ENCODE measurements at regions not wholly inside any gene's neighbourhood (a gene's known extent, or its start where the extent isn't known, plus 50 kb on each side); places are given as distances from the start of the nearest gene placed in this dataset.

DNA sequence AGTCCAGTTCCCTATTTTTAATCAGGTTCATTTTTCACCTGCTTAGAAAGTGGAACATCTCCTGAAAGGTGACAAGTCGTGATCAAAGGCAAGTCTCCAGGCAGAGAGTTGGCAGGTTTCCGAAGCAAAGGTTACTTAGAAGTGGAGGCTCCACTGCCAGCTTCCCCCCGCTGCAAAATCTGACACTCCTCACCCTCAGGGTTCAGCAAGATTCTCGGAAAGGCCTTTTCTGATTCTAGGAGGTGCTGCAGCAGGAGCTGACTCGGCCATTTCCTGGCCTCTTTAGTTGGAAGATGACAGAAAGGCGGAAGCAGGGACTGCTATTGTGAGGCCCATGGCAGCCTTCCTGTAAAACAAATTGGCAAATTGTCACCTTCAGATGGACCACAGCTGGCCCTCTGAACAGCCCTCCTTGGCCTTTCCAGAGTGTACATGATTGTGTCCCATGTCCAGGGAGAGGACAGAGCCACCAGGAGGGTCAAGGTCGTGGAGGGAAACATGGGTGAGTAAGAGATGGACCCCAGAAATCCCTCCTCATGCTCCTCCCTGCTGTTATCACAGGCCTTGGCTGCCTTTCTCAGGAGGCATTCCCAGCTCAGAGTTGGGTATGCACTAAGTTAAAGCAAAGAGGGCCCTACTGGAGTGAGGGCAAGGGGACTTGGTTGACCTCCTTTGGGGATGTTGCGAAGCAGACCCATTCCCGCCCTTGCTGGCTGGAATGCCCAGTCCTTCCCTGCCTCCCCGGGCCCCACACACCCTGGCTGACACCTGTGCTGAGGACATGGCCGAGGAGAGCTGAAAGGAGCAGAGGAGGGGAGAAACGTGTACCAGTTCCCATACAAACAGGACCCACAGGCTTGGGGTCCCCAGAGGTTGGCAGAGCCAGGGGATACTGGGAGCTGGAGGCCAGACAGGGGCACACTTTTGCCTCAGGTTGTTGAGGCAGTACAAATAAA is 115.5 kb upstream of the IRF2BP2 start:
- H3K4me1 ChIP-seq (ENCODE audit: insufficient read depth, low read length): peaks cover 55% of the 10 kb centered on the region
- H3K9ac ChIP-seq (ENCODE audit: low read depth, low read length): peak overlapping the region; percentile 28; the same call in 1 of the 2 replicates
- H3K9me3 ChIP-seq (ENCODE audit: control insufficient read depth, insufficient read depth, low read length): no peaks in the 10 kb centered on the region
- H3K36me3 ChIP-seq (ENCODE audit: insufficient read depth, low read length): no peaks in the 10 kb centered on the region

GRCh38 chr1:234724516-234725176 is 114.7 kb upstream of the IRF2BP2 start:
- H3K36me3 ChIP-seq (ENCODE audit: insufficient read depth, low read length): no peaks in the 10 kb centered on the region
- H3K4me1 ChIP-seq (ENCODE audit: insufficient read depth, low read length): peaks cover 55% of the 10 kb centered on the region
- no peaks in the 10 kb centered on the region for H3K9me3 ChIP-seq (ENCODE audit: control insufficient read depth, insufficient read depth, low read length)
- H3K9ac ChIP-seq (ENCODE audit: low read depth, low read length): peak overlapping the region; percentile 28

DNA sequence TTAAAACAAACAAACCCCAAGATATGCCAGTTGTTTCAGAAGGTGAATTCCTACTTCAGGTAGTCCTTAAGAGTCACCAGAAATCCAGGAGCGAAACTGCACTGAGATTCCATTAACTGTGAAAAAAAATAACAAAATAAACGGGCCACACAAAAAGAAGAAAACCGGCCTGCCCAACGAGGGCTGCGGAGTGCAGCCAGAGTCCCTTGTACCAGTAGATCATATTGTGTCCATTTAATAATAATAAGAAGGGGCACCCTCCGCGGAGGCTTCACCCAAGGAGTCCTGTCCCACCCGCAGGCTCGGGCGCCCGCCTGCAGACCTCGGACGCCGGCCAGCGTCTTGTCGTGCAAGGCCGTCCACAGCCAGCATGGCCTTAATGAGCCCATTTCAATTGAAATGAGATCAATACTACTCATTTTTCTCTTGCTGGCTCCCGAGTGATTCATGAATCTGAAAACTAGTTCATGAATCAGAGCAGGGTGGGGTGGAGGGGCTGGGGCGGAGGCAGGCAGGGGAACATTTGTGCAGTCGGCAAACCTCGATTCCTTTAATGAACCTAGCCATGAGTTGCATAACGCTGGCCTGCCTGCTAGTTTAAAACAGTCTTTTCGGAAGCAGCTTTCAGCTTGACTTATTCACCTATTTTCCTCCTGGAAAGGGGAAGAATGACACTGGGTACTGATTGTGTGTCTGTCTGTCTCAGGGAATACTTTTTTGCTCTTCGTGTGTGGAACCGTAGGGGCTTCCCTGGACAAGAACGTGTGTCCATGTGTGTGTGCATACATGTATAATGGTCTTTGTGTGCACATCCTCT is 113.1 kb upstream of the IRF2BP2 start:
- Histone ChIP-seq H3K36me3 (ENCODE audit: insufficient read depth, low read length) (no peaks in the 10 kb centered on the region), H3K9ac (ENCODE audit: low read depth, low read length) (peak overlapping the region; percentile 17; the same call in 1 of the 2 replicates), H3K9me3 (ENCODE audit: control insufficient read depth, insufficient read depth, low read length) (no peaks in the 10 kb centered on the region), H3K4me1 (ENCODE audit: insufficient read depth, low read length) (peaks cover 62% of the 10 kb centered on the region)

DNA sequence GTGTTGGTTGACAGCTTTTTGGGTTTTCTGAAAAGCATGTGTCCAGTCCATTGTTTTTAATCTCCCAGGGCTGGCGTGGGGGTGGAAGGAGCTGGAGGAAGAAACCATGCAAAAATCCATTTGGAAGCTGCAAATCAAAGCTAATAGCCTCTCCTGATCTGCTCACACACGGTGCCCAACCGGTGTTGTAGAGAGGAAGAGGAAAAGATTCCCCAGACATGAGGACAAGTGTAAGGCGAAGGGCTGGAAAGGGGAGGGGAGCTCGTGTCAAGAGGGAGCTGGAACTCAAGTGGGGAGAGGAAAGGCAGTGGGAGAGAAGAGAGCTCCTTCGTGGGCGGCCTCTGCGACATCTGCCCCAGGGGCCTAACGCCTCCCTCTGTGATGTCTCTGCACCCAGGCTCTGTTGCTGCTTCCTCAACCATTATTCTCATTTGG is 112.3 kb upstream of the IRF2BP2 start:
- Histone ChIP-seq H3K9ac (ENCODE audit: low read depth, low read length) (no peak overlapping the region), H3K36me3 (ENCODE audit: insufficient read depth, low read length) (no peaks in the 10 kb centered on the region), H3K4me1 (ENCODE audit: insufficient read depth, low read length) (peaks cover 57% of the 10 kb centered on the region), H3K9me3 (ENCODE audit: control insufficient read depth, insufficient read depth, low read length) (no peaks in the 10 kb centered on the region)

GRCh38 chr1:234721476-234722269 is 111.7 kb upstream of the IRF2BP2 start:
- no peak overlapping the region for H3K9ac ChIP-seq (ENCODE audit: low read depth, low read length)
- no peaks in the 10 kb centered on the region for H3K36me3 ChIP-seq (ENCODE audit: insufficient read depth, low read length)
- H3K4me1 ChIP-seq (ENCODE audit: insufficient read depth, low read length): peaks cover 51% of the 10 kb centered on the region
- H3K9me3 ChIP-seq (ENCODE audit: control insufficient read depth, insufficient read depth, low read length): no peaks in the 10 kb centered on the region

DNA sequence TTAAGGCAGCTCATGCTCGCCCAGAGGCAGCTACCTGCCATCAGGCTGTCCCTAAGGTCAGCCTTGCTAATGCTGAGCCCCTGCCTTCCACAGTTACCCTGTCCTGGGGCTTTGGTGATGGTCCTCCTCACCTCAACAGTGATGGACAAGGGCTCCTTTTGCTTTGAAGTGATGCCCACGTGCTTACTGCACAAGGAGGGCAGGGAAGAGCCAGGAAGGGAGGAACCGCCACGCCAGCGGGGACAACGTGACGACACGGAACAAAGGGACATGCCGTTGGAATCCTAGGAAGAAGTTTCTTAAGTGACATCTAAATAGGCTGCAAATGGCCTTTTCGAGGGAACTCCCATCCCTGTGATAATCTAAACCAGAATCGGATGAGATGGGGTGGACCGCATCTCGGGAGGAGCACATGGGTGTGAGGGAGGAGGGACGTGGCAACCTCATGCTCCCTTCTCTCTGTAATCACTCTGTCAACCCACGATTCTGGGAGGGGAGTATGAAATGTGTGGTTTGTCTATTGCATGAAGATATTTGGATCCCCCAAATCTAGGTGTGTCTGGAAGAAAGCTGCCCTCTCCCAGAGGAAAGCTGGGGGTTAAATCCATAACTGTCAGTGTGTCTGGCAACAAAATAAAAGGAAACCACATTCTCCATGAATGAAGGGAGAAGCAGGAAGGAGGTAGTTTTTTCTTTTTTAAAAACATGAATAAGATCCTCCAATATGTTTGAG is 110.9 kb upstream of the IRF2BP2 start:
- Histone ChIP-seq H3K9ac (ENCODE audit: low read depth, low read length) (no peak overlapping the region), H3K9me3 (ENCODE audit: control insufficient read depth, insufficient read depth, low read length) (no peaks in the 10 kb centered on the region), H3K36me3 (ENCODE audit: insufficient read depth, low read length) (no peaks in the 10 kb centered on the region), H3K4me1 (ENCODE audit: insufficient read depth, low read length) (peaks cover 43% of the 10 kb centered on the region)

- H3K9ac ChIP-seq (ENCODE audit: low read depth, low read length): no peak overlapping the region
- H3K9me3 ChIP-seq (ENCODE audit: control insufficient read depth, insufficient read depth, low read length): no peaks in the 10 kb centered on the region
- peaks cover 31% of the 10 kb centered on the region for H3K4me1 ChIP-seq (ENCODE audit: insufficient read depth, low read length)
- H3K36me3 ChIP-seq (ENCODE audit: insufficient read depth, low read length): no peaks in the 10 kb centered on the region
Observed at GRCh38 chr1:234719454-234720251, 109.7 kb upstream of the IRF2BP2 start.

DNA sequence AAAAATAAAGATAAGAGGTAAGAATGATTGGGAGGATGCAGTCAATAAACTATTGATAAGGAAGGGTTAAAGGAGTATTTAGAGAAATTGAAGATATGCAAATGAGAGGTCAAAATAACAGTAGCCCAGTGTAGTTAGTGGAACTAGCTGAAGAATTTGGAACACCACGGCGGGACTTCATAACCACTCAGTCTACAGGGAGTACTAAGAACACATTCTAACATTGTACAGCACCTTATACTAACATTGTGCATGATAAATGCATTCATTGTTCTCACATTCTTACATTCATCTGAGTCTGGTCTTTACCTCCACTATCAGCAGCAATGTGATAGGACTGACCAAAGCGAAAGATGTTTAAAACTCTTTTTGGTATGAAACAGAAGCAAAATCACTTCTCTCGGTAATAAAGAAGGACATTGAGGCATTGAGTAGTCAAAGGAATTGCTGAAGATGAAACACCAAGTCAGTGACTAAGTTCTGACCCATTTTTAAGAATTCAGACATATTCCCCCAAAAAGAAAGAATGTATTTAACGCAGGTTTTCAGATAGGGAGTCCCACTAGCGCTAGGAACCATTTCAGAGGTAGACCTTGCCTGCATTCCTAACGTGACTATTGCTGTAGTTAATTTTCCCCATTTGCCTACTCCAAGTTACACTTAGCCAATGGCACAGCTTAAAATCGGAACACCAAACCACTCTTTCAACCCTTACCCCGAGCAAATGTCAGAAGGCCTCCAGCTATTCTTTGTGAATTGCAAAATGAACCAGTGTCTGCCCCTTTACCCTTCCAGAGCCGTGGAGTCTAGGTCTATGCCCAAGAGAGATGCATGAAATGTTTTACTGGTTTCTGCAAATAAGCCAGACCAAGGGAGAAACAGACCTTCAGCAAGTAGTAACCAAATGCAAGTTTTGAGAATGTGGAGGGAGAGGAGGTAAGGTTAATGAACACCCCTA is 108.8 kb upstream of the IRF2BP2 start:
- peaks cover 26% of the 10 kb centered on the region for H3K4me1 ChIP-seq (ENCODE audit: insufficient read depth, low read length)
- H3K9me3 ChIP-seq (ENCODE audit: control insufficient read depth, insufficient read depth, low read length): no peaks in the 10 kb centered on the region
- no peaks in the 10 kb centered on the region for H3K36me3 ChIP-seq (ENCODE audit: insufficient read depth, low read length)
- no peak overlapping the region for H3K9ac ChIP-seq (ENCODE audit: low read depth, low read length)

DNA sequence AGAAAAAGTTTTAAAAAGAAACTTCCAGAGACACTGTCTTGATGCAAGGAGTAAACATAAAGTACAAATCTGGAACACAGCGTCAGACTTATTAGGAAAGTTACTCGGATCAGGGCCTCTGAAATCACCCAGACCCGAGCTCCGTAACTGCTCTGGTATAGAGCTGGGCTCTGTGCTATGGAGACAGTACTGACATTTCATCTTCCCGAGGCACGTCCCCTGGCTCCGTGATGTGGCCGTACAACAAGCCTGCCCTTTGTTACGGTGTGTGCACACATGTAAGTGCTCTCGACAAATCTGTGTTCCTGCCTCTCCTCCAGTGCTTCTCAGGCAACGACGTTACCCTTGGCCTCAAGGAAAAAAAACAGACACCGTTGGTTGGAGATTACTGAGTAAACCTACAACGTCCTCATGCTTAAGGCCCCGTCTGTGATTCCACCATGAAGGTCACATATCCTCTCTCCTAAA is 107.0 kb upstream of the IRF2BP2 start:
- no peak overlapping the region for H3K9ac ChIP-seq (ENCODE audit: low read depth, low read length)
- peaks cover 9% of the 10 kb centered on the region; the same call in 1 of the 2 replicates for H3K4me1 ChIP-seq (ENCODE audit: insufficient read depth, low read length)
- no peaks in the 10 kb centered on the region for H3K9me3 ChIP-seq (ENCODE audit: control insufficient read depth, insufficient read depth, low read length)
- no peaks in the 10 kb centered on the region for H3K36me3 ChIP-seq (ENCODE audit: insufficient read depth, low read length)

GRCh38 chr1:234715252-234716014 is 105.5 kb upstream of the IRF2BP2 start:
- Histone ChIP-seq H3K4me1 (ENCODE audit: insufficient read depth, low read length) (peaks cover 7% of the 10 kb centered on the region; the same call in 1 of the 2 replicates), H3K9ac (ENCODE audit: low read depth, low read length) (no peak overlapping the region), H3K9me3 (ENCODE audit: control insufficient read depth, insufficient read depth, low read length) (no peaks in the 10 kb centered on the region), H3K36me3 (ENCODE audit: insufficient read depth, low read length) (no peaks in the 10 kb centered on the region)

GRCh38 chr1:234713859-234714258 is 103.9 kb upstream of the IRF2BP2 start:
- H3K4me1 ChIP-seq (ENCODE audit: insufficient read depth, low read length): no peaks in the 10 kb centered on the region; the same call in 1 of the 2 replicates
- H3K9ac ChIP-seq (ENCODE audit: low read depth, low read length): no peak overlapping the region
- no peaks in the 10 kb centered on the region for H3K36me3 ChIP-seq (ENCODE audit: insufficient read depth, low read length)
- H3K9me3 ChIP-seq (ENCODE audit: control insufficient read depth, insufficient read depth, low read length): no peaks in the 10 kb centered on the region
